ENCODE measurements at regions not wholly inside any gene's neighbourhood (a gene's known extent, or its start where the extent isn't known, plus 50 kb on each side); places are given as distances from the start of the nearest gene placed in this dataset.
"Not testable (repeated sequence)": the region's sequence is repeated elsewhere in the genome, so short reads cannot be mapped to it uniquely, and the experiment has no call there.

DNA sequence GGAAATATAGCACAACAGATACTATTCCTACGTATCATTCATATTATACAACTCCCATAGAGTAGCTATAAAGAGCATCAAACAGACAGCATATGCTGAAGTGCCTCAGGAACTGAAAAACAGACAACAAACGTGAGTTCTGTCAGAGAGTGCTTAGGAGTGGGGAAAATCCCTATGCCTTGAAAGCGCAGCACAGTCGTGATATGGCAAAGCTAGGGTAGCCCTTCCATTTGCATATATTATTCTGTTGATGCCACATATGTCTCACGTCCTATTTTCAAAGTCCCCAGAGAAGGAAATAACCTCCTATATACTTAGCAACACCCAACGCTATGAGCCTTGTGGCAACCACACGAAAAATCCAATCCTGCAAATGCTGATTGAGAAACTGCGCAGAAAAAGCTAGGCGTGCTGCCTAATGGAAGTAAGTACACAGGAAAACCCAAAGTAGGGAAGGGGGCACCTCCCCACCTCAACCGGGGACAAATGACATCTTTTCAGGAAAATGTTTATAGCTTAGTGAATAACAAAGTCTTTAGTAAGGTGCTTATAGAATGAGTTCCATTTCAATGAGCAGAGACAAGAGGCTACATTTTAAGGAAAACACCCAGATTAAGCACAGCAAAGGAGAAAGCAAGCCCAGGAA is 105.1 kb downstream of the MED10 start:
- DNase-seq: no peak

DNA sequence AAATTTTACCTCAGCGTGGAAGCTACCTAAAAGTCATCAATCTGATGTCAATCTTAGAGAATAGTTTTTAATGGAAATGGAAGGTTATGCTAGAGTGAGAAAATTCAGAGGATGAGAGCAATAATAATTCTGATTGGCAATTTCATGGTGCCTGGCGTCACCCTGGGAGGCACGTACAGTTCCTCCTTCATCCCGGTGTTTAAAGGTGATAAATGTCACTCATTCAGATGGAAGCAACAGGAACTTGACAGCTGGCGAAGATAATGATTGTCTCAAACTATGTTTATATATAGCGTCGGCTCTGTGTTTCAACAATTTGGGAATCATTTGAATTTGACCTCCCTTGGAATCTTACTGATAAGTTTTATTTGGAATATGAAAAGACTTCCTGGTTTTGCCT is 108.4 kb downstream of the MED10 start:
- no peak for DNase-seq

DNA sequence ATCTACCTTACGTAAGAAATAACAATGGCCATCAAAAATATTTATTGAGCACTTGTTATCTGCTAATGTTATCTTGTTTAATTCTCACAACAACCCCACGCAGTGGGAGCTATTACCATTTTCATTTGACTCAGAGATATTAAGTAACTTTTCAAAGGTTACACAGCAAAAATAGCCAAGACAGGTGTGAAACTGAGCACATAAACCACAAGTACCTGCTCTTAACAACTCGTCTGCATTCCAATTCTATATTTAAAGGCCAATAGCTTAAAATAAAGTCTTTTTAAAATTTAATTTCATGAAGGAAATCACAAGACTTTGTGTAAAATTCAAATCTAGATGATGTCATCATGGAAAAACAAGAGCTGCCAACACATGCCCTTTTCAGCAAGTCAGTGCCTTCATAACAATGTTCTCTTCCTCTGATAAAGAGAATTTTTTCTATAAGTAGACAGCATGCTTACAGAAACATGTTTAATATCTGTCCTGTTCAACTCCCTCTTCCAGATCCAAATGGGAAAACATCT is 111.6 kb downstream of the MED10 start:
- no peak for DNase-seq

DNA sequence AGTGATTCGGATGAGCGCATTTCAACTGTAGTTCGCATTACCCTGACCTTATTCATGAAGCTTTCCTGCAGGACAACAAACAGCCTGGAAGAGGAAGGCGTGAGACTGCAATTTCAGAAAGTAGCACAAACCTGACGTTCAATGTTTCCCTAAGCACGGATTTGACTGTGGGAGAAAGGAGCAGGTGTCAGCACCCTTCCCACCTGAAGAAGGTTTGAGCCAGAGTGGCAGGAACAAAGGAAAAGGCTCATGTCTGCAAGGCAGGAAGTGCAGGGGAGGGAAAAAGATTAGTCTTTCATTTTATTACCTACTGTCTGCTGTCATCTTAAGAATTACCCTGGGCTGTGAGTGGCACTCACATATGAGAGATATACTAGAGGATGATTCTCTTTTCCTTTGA is 114.0 kb downstream of the MED10 start:
- no peak for DNase-seq

DNA sequence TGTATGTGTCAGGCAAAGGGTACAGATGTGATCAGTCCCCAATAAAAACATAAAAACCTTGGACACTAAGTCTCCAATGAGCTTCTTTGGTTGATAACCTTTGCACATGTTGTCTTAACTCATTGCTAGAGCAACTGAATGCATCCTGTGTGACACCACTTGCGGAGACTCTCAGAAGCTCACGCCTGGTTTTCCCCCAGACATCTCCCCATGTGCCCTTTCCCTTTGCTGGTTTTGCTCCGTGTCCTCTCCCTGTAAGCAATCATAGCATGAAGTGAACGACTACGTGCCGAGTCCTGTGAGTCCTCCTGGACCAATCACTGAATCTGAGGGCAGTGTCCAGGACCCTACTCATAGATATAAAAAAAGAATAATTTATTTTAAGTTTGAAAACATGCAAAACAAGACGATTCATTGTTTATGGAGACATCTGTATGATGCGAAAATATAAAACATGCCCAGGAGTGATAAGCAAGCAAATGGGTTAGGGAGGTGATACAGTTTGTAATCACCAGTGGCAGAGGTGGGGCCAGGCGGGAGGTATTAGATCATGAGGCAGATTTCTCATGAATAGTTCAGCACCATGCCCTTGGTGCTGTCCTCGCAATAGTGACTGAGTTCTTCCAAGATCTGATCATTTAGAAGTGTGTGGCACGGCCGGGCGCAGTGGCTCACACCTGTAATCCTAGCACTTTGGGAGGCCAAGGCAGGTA is 115.5 kb downstream of the MED10 start:
- no peak for DNase-seq

DNA sequence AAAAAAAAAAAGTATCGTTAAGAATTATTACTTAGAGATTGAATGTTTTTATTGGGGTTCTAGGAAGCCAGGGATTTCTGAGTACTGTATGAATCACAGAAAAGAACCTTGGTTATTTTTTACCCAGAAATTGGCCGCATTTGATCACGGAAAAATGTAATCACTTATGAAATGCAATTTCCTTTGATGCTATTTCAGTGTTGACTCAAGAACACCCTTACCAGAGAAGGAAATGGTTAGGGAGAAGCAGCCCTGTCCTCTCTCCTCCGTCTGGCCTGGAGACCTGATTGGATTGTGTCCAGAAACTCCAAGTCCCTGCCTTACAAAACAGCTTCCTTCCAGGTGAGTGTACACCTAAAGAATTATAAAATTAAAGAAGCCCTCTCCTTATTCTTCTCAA is 116.7 kb downstream of the MED10 start:
- DNase-seq: peak; percentile 7

DNA sequence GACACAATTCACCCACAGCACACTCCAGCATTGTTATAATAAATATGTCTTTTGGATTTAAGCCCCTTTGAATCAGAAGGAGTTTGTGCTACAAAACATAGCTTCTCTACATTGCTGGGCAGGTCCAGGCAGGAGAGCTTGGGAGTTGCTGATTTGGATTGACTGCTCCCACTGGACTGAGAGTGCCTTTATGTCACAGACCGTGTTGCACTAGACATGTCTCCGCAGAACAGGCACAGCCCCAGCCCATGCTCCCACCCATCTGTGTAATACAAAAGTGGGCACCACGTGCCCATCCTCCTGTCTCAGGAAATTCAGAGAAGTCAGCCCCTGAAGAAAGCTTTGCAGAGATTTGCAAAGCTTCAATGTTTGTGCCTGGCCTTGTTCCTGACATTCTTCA is 117.1 kb downstream of the MED10 start:
- DNase-seq: no peak

DNA sequence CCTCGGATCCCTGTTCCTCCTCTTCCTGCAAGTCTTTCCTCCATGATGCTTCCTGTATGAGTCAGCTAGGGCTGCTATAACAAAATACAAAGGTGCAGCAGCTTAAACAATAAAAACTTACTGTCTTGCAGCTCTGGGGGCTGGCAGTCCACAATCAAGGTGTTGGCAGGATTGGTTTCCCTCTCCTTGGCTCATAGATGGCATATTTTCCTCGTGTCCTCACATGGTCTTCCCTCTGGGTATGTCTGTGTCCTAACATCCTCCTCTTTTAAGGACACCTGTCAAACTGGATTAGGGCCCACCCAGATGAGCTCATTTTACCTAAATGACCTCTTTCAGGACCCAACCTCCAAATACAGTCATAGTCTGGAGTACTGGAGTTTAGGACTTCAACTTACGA is 117.5 kb downstream of the MED10 start:
- peak; percentile 25 for DNase-seq

DNA sequence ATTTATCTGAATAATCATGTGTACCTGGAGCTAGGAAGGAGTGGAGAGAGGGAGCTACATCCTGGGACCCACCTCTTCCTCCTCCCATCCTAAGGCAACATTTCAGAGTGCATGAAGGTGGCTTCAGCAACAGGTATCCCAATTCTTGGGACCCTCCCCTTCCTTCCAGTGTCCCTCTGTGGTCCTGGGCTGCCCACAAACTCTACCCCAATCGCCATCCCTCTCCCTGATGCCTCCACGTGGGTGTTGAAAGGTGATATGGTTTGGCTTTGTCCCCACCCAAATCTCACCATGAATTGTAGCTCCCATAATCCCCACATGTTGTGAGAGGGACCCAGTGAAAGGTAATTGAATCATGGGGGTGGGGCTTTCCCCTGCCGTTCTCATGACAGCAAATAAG is 121.4 kb downstream of the MED10 start:
- peak; percentile 24 for DNase-seq

DNA sequence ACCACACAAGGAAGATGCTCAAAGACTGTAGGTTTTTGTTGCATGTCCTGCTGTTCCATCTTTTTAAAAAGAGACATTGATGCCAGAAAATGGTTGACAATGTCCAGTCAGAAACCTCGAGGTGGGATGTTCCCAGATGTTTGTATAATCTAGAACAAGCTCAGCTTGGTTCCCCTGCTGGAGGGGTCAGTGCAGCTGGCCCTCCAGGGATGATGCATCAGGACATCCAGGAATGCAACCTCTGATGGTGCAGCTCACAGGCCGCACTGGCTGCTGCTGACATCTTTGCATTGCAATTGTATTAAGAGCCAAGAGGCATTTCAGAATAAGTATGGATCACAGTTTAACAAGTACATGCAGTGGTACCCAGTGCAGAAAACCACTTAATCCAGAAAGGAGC is 122.4 kb downstream of the MED10 start:
- no peak for DNase-seq

DNA sequence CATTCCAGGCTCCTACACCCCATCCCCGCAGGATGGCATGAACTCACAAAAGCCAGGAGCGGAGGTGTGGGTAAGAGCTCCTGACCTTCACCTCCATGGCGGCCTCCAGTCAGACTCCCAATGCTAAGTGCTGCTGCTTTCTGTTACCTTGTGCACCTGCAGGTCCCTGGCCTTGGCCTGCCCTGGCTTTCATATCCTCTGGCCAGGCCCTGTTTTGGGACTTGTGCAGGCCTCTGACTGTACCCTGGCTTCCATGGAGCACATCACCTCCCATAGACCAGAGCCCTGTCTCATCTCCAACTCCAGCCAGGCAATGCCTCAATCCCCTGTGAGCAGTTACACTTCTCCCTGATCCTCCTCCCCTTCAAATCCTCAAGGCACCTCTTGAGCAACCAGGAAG is 124.5 kb downstream of the MED10 start:
- no peak for DNase-seq

DNA sequence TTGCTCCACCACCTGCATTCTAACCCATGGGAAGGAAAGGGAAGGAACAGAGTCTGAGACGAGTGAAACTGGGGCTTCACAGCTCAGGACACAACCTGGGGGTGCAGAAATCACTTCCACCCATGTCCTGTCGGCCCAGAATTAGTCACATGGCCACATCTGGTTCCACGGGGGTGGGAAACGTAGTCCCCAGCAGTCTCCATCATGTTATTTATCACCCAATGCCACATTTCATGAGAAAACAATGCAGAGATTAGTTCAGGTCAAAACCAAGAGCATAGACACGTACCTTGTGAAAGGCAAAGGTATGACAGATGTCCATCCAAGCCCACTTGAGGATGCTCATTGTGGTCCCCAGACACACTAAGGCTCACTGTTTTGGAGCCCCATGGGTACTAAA is 125.1 kb downstream of the MED10 start:
- DNase-seq: no peak

DNA sequence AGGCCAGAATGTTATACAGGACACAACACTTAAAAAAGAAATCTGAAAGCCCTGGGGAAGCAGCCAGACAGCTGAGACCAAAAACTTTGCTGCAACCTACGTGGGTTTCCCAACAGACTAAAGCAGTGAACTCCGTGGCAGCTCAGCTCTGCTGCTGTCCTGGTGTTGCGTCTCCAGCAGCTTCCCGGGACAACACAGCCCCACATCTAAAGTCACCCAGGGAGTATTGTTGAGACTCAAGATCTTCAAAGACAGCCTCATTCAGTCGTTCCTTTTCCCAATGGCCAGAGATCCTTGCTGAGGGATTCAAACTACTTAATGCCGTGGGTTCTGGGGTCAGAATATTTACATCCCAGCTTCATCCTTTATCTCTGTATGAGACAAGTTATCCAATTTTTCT is 125.8 kb downstream of the MED10 start:
- peak; percentile 26 for DNase-seq

DNA sequence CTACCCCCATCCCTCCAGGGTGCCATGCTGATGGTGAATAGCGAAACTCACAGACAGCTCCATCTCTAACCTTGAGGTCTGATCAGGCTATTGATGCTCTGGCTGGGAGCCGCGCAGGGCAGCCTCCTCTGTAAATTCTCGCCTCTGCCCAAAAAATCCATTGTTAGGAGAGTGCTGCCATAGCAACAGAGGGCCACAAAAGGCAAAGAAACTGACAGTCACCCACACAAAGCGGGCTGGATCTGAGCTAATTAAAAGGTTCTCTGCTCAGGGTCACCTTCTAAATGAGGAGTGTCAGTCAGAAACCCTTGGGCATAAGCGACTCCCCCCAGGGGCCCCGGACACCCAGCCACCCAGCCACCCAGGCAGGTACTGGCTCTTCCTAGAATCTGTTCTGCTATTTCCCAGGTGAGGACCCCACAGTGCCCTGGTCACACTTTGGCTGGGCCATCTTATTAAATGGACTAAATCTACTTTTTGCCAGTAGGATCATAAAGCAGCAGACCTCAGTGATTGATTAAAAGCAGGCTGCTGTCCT is 126.7 kb downstream of the MED10 start:
- DNase-seq: peak; percentile 23

DNA sequence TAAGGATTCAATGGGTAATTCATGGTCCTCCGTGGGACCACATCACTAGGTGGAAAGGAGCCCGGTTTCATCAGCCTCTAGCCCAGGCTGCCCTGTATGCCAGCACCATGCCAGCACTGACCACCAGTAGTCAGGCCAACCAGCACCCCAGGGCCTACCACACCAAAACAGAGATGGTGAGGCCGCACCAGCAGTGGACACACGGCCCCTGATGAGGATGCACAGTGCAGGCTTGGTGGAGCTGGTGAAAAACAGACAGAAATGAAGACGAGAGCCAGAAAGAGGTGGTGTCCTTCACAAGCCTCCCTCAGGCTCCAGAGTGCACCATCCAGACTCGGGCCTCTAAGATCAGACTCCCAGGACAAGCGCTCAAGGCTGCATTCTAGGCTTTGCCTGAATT is 128.2 kb downstream of the MED10 start:
- DNase-seq: no peak

DNA sequence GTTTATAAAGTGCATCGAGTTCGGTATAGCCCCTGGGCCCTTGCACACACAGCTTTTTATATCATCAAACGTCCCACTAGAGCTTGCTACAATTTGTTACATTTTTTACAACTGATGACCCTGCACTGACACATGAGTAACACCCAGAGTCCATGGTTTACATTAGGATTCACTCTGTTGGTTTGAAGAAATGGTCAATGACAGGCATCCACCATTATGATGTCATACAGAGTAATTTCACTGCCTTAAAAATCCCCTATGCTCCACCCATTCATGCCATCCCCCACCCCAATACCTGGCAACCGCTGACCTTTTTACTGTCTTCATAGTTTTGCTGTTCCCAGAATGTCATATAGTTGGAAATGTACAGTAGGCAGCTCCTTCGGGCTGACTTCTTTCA is 130.2 kb downstream of the MED10 start:
- no peak for DNase-seq

DNA sequence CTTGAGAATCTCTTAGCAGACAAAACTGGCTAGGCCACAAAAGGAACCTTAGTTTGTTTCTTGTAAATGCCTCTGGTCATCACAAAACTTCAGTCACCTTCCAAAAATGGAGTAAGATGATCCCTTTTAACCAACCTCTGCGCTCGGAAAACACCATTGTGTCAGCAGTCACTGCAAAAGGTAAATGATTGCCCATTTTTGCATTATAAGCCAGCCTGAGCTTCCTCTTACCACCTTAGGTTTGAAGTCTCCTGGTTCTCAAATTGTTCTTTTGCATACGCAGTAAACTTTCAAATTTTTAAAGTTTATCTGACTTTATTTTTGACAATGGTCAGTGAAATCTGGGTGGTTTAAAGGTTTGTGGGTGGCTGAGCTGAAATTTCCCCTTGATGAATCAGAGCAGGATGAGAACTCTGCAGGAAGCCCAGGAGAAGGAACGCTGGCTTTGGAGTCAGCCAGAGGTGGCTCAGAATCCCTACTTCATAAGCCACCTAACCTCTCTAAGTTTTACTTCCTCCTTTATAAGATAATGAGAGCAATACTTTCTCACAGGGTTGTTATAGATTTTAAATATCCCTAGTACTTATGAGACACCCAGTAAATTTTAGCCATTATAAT is 131.4 kb downstream of the MED10 start:
- no peak for DNase-seq

DNA sequence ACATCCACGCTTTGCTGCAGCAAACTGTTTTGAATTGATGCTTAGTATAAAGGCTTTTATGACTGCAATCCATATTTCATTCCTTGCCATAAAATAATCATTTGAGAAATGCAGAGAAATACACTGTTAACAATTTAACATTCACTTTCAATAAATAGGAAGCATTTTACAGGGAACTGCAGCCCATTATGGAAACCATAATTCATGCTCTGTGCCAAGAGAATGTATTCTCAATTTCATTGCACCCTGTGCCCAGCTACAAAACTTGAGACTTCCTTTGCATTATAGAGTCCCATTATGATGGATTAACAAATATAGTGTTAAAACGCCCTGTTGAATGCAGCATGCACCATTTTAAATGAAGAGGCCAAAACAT is 134.0 kb downstream of the MED10 start:
- no peak for DNase-seq

DNA sequence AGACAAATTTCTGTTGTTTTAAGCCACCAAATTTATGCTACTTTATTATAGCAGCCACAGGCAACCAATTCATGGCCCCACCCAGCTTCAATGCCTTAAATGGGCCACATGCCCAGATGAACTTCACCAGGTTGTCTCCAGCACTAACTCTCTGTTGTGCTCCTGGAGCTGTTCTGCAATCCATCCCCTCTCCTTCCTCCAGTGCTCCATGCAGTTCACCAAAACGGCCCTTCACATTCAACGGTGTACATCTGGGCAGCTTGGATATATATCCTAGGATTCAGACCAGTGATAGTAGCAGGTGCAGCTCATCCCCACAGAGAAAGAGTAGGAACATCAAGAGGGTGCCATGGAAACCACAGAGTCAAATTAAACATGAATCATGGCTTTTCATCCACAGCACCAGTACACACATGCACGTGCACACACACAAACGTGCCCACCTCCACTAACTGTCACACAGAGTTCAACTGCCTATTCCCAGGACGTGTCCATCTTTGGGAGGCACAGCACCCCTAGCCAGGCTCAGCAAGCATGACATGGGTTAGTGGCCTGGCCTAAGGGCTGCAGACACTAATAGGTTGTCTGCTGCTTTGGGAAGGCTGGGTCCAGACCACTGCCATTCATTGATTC is 134.5 kb downstream of the MED10 start:
- DNase-seq: peak; percentile 34

DNA sequence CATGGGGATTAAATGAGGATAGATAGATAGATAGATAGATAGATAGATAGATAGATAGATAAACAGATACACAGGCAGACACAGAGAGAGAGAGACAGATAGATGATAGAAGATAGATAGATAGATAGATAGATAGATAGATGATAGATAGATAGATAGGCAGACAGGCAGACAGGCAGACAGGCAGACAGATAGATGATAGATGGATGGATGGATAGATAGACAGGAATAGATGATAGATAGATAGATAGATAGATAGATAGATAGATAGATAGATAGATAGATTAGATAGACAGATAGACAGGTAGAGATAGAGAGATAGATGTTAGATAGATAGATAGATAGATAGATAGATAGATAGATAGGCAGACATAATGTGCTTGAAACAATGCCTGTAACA is 137.3 kb downstream of the MED10 start:
- not testable (repeated sequence) for DNase-seq

DNA sequence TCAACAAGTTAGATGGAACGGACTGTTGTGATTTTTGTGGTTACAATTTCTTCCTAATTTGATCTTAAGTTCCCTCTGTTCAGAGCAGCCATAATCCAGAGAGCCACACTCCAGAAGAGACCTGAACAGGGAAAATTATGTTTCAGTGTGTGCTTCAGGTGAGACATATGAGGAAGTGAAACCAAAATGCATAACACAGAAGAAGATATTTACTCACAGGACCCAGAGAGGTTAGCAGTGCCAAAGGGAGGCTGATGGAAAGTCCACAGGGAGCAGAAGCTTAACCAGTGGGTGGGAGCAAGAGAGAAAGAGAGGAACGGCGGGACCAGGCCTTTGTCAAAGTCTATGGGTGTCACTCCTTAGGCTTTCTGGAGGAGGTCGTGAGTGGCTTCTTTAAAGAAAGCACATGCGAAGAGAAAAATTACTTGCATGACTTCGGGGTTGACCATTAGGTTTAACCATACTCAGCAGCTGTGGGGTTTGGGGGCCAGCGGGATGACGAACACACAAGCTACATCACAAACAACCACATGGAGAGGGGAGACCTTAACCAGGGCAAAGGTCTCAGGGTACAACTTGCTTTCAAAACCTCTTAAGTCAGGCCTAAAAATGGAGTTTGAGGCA is 141.4 kb downstream of the MED10 start:
- peak; percentile 12 for DNase-seq

DNA sequence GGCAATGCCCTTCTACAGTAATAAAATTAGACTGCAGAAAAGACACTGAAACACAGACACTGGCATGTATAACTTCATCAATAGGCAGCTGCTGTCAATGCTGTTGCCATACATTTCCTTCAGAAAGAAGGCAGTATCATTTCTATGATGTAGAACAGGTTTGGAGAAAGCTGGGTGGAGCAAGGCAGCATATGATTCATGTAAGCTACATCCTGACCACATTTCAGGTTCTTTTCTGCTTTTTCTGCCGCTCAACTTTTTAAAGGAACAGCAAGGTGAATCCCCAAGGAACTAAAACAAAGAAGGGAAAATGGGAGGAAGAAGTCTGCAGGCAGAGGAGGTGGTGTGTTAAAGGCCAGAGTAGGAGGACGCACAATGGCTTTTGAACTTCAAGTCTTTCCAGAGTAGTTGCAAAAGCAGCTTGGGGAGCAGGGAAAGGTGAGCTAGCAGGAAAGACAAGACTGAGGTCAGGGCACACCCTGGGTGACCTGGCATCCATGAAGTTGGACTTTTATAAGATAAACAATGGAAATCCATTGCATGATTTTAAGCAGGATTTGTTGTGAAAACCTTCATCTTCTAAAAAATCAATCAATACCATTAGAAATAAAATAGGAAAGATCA is 142.1 kb downstream of the MED10 start:
- peak; percentile 22 for DNase-seq

DNA sequence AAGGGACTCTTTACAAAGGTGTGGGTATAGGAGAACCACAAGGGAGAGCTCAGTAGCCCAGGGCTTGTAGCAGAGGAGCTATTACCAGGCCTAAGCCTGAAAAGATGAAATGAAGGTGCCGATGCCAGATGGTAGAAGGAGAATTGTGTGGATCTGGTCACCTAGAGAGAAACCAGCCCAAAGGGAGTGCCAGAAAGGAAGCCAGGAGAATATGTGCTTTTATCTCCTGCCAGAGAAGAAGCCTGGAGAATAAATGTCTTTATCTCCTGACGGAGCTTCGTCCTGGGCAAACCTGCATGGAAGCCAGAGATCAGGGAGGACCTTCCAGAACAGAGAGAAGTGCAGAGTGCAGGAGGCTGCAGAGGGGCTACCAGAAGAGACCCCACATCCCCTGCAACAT is 142.6 kb downstream of the MED10 start:
- DNase-seq: peak; percentile 18

All from islet precursor cell (in vitro differentiated cells).